HL-60 (cell line): ENCODE measurements at regions not wholly inside any gene's neighbourhood (a gene's known extent, or its start where the extent isn't known, plus 50 kb on each side); places are given as distances from the start of the nearest gene placed in this dataset.
"Not testable (repeated sequence)": the region's sequence is repeated elsewhere in the genome, so short reads cannot be mapped to it uniquely, and the experiment has no call there.

ENCODE experiments used
- DNase-seq, 2 experiments: peaks; one replicate each; pipeline ENCODE4 v3.0.0-alpha.2; 2010 to 2020; ENCODE audit warnings: low read depth in 1 of 2, low spot score in 1 of 2
- H3K27ac ChIP-seq: fragments of 250-450 bp; sonication (Bioruptor Pico); replicated peaks from 2 replicates; pipeline ENCODE4 v1.5.1; 2020; ENCODE audit warnings: mild to moderate bottlenecking, moderate library complexity
- H3K27me3 ChIP-seq: fragments of 250-450 bp; sonication (Bioruptor Pico); 2 replicates; pipeline ENCODE4 v1.5.1; 2021; ENCODE audit warnings: mild to moderate bottlenecking, moderate library complexity; ENCODE audit not compliant: insufficient read depth, poor library complexity, severe bottlenecking
- H3K4me3 ChIP-seq: replicated peaks from 2 replicates; pipeline ENCODE4 v1.5.1; 2011; ENCODE audit warnings: mild to moderate bottlenecking, control low read depth, low read length; ENCODE audit not compliant: insufficient read depth
- GABPA ChIP-seq: IDR thresholded peaks from 2 replicates; pipeline ENCODE4 v1.6.1; 2012; ENCODE audit warnings: low read depth
- POLR2AphosphoS5 ChIP-seq: IDR thresholded peaks from 2 replicates; pipeline ENCODE4 v1.6.1; 2012; ENCODE audit warnings: low read depth
- SPI1 ChIP-seq: IDR thresholded peaks from 2 replicates; pipeline ENCODE4 v1.6.1; 2012; ENCODE audit warnings: low read depth, mild to moderate bottlenecking, borderline replicate concordance
- TF ChIP-seq, protein P1 (sequence below): IDR thresholded peaks from 2 replicates; pipeline ENCODE4 v1.6.1; 2012; ENCODE audit warnings: low read depth; ENCODE audit not compliant: insufficient replicate concordance
- TF ChIP-seq, protein P2 (sequence below): IDR thresholded peaks from one replicate; pipeline ENCODE4 v1.5.1; 2011; ENCODE audit warnings: low read length, control low read depth, inconsistent platforms; ENCODE audit not compliant: insufficient read depth

DNA sequence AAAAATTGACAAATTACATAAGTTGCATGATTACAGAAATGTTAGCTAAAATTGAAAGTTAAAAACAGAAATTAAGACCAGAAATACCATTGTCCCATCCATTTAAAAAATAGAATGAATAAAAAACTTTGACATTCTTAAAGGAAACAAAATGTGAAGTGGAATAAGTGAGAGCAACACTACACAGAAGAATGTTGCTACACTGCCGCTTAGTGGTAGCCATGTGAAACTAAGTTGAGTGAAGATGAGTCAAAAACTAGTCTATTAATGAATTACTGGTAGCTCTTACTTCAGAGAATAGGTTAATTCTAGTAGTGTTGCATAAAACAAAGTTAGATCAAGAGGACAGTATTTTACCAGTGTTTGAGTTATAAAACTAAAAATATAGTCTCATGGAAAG lies 571.0 kb upstream of the KLHL4 start:
- DNase-seq, result peak in 1 of 2 experiments; percentile 19
- Histone ChIP-seq H3K4me3 (no peak overlapping the region), H3K27me3 (no peaks in the 10 kb centered on the region), H3K27ac (no peak overlapping the region)
- TF ChIP-seq, protein P1, sequence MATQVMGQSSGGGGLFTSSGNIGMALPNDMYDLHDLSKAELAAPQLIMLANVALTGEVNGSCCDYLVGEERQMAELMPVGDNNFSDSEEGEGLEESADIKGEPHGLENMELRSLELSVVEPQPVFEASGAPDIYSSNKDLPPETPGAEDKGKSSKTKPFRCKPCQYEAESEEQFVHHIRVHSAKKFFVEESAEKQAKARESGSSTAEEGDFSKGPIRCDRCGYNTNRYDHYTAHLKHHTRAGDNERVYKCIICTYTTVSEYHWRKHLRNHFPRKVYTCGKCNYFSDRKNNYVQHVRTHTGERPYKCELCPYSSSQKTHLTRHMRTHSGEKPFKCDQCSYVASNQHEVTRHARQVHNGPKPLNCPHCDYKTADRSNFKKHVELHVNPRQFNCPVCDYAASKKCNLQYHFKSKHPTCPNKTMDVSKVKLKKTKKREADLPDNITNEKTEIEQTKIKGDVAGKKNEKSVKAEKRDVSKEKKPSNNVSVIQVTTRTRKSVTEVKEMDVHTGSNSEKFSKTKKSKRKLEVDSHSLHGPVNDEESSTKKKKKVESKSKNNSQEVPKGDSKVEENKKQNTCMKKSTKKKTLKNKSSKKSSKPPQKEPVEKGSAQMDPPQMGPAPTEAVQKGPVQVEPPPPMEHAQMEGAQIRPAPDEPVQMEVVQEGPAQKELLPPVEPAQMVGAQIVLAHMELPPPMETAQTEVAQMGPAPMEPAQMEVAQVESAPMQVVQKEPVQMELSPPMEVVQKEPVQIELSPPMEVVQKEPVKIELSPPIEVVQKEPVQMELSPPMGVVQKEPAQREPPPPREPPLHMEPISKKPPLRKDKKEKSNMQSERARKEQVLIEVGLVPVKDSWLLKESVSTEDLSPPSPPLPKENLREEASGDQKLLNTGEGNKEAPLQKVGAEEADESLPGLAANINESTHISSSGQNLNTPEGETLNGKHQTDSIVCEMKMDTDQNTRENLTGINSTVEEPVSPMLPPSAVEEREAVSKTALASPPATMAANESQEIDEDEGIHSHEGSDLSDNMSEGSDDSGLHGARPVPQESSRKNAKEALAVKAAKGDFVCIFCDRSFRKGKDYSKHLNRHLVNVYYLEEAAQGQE, result no peak
- TF ChIP-seq, protein P2, sequence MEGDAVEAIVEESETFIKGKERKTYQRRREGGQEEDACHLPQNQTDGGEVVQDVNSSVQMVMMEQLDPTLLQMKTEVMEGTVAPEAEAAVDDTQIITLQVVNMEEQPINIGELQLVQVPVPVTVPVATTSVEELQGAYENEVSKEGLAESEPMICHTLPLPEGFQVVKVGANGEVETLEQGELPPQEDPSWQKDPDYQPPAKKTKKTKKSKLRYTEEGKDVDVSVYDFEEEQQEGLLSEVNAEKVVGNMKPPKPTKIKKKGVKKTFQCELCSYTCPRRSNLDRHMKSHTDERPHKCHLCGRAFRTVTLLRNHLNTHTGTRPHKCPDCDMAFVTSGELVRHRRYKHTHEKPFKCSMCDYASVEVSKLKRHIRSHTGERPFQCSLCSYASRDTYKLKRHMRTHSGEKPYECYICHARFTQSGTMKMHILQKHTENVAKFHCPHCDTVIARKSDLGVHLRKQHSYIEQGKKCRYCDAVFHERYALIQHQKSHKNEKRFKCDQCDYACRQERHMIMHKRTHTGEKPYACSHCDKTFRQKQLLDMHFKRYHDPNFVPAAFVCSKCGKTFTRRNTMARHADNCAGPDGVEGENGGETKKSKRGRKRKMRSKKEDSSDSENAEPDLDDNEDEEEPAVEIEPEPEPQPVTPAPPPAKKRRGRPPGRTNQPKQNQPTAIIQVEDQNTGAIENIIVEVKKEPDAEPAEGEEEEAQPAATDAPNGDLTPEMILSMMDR, result peak; percentile 42

DNA sequence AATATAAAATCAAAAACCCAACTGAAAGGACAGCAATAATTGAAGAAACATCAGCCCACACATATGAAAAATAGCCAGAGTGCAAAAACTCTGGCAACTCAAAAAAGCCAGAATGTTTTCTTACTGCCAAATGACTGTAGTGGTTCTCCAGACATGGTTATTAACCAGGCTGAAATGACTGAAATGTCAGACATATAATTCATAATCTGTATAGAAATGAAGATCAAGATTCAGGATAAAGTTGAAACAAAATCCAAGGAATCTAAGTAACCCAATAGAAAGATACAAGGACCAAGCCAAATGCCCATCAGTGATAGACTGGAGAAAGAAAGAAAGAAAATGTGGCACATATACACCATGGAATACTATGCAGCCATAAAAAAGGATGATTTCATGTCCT lies 553.3 kb upstream of the KLHL4 start:
- Histone ChIP-seq H3K27ac (no peak overlapping the region), H3K4me3 (no peak overlapping the region), H3K27me3 (no peaks in the 10 kb centered on the region)
- no peak for DNase-seq
- TF ChIP-seq, protein P2, result no peak
- TF ChIP-seq, protein P1, result no peak
- TF ChIP-seq SPI1, result no peak

DNA sequence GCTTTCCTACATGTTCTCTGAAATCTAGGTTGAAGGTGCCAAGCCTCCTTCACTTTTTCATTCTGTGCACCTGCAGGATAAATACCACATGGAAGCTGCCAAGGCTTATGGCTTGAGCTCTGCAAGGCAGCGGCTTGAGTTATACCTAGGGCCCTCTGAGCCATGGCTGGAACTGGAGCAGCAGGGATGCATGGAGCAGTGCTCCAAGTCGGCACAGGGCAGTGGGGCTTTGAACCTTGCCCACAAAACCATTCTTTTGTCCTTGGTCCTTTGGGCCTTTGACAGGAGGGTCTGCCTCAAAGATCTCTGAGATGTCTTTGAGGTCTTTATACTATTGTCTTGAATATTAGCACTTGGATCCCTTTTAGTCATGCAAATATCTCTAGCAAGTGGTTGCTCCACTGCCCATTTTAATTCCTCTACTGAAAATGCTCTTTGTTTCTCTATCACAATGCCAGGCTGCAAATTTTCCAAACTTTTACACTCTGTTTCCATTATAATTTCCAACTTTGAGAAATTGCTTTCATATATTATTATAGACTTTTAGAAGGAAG lies 536.2 kb upstream of the KLHL4 start:
- no peak for TF ChIP-seq POLR2AphosphoS5
- TF ChIP-seq GABPA, result no peak
- no peak for TF ChIP-seq SPI1
- Histone ChIP-seq H3K27me3 (no peaks in the 10 kb centered on the region), H3K27ac (no peak overlapping the region), H3K4me3 (no peak overlapping the region)
- no peak for DNase-seq

DNA sequence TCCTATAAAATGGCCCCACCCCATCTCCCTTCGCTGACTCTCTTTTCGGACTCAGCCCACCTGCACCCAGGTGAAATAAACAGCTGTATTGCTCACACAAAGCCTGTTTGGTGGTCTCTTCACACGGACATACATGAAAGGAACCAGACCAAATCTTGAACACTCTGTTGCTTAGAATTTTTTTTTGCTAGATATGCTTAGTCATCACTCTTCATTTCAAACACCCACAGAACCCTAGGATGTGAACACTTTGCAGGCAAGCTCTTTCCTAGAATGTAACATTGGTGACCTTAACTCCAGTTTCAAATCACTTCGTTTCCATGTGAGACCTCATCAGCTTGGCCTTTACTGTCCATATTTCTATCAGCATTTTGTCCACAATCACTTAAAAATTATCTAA lies 530.3 kb upstream of the KLHL4 start:
- not testable (repeated sequence) for H3K4me3 ChIP-seq, H3K27me3 ChIP-seq, H3K27ac ChIP-seq, DNase-seq

DNA sequence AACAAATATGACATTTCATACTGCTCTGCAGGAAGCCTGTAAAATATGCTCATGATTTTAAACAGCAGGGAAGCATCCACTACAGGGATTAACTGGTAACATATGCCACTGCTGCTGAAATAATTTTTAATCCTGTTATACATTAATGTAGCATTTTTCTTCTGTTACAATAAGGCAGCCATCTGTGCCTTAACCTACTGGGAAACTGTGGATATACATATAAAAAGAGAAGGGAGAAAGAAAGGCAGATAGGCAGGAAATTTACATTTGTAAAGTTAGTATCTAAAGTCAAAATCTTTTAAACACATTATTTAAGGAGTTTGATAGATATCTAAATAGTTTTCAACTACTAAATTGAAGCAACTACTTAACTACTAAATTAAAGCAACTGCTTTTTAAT lies 514.6 kb upstream of the KLHL4 start:
- Histone ChIP-seq H3K27ac (no peak overlapping the region), H3K4me3 (no peak overlapping the region), H3K27me3 (no peaks in the 10 kb centered on the region)
- no peak for DNase-seq
- no peak for TF ChIP-seq GABPA
- TF ChIP-seq POLR2AphosphoS5, result no peak
- TF ChIP-seq, protein P2, result no peak
- TF ChIP-seq, protein P1, result no peak
- TF ChIP-seq SPI1, result no peak
